ENCODE measurements at regions not wholly inside any gene's neighbourhood (a gene's known extent, or its start where the extent isn't known, plus 50 kb on each side); places are given as distances from the start of the nearest gene placed in this dataset.
"Not testable (repeated sequence)": the region's sequence is repeated elsewhere in the genome, so short reads cannot be mapped to it uniquely, and the experiment has no call there.

DNA sequence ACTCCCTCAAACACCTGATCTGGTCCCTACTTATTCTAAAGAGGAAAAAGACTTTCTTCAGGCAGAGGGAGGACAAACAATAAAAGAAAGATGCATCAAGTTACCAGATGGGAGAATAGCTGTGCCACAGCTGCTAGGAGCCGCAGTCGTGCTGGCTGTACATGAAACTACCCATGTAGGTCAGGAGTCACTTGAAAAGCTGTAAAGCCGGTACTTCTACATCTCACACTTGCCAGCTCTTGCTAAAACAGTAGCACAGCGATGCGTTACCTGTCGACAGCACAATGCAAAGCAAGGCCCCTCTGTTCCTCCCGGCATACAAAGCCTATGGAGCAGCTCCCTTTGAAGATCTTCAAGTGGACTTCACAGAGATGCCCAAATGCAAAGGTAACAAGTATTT is 65.1 kb upstream of the MAGEC2 start:
- TF ChIP-seq ZNF677, YY2, ZNF184, IKZF3, GFI1B, ZBTB1, SP2, FEZF1, ZNF768 (tag by site-specific recombination; IDR thresholded peaks at IDR 0.05): not testable (repeated sequence)
- TF ChIP-seq, protein P1, sequence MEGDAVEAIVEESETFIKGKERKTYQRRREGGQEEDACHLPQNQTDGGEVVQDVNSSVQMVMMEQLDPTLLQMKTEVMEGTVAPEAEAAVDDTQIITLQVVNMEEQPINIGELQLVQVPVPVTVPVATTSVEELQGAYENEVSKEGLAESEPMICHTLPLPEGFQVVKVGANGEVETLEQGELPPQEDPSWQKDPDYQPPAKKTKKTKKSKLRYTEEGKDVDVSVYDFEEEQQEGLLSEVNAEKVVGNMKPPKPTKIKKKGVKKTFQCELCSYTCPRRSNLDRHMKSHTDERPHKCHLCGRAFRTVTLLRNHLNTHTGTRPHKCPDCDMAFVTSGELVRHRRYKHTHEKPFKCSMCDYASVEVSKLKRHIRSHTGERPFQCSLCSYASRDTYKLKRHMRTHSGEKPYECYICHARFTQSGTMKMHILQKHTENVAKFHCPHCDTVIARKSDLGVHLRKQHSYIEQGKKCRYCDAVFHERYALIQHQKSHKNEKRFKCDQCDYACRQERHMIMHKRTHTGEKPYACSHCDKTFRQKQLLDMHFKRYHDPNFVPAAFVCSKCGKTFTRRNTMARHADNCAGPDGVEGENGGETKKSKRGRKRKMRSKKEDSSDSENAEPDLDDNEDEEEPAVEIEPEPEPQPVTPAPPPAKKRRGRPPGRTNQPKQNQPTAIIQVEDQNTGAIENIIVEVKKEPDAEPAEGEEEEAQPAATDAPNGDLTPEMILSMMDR (tag by site-specific recombination; IDR thresholded peaks at IDR 0.05), result not testable (repeated sequence)
- TF ChIP-seq, protein P2, sequence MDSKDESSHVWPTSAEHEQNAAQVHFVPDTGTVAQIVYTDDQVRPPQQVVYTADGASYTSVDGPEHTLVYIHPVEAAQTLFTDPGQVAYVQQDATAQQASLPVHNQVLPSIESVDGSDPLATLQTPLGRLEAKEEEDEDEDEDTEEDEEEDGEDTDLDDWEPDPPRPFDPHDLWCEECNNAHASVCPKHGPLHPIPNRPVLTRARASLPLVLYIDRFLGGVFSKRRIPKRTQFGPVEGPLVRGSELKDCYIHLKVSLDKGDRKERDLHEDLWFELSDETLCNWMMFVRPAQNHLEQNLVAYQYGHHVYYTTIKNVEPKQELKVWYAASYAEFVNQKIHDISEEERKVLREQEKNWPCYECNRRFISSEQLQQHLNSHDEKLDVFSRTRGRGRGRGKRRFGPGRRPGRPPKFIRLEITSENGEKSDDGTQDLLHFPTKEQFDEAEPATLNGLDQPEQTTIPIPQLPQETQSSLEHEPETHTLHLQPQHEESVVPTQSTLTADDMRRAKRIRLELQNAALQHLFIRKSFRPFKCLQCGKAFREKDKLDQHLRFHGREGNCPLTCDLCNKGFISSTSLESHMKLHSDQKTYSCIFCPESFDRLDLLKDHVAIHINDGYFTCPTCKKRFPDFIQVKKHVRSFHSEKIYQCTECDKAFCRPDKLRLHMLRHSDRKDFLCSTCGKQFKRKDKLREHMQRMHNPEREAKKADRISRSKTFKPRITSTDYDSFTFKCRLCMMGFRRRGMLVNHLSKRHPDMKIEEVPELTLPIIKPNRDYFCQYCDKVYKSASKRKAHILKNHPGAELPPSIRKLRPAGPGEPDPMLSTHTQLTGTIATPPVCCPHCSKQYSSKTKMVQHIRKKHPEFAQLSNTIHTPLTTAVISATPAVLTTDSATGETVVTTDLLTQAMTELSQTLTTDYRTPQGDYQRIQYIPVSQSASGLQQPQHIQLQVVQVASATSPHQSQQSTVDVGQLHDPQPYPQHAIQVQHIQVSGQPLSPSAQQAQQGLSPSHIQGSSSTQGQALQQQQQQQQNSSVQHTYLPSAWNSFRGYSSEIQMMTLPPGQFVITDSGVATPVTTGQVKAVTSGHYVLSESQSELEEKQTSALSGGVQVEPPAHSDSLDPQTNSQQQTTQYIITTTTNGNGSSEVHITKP (tag by site-specific recombination; IDR thresholded peaks at IDR 0.05), result not testable (repeated sequence)
